Stimulated activated naive B cell treated with anti-CD40 and anti-IgM and Interleukin-4, amounts not matched to agents 10 μg/mL and 1 μg/mL and 100 μg/mL, for 72 hours (primary cell): ENCODE measurements at regions not wholly inside any gene's neighbourhood (a gene's known extent, or its start where the extent isn't known, plus 50 kb on each side); places are given as distances from the start of the nearest gene placed in this dataset.
"Not testable (repeated sequence)": the region's sequence is repeated elsewhere in the genome, so short reads cannot be mapped to it uniquely, and the experiment has no call there.

ENCODE experiments used
- ATAC-seq, 2 donors: fragments of 150-1000 bp; cut with Tn5 transposase; replicated peaks; 2 replicates each; pipeline ENCODE4 v1.10.0; 2021; ENCODE audit warnings: moderate library complexity in 1 of 2
- DNase-seq: peaks from one replicate; pipeline ENCODE4 v3.0.0; 2021
- H3K27ac Mint-ChIP-seq: one replicate; pipeline ENCODE4 v1.8.0; 2022; ENCODE audit warnings: mild to moderate bottlenecking, mixed read lengths
- H3K27me3 Mint-ChIP-seq, 2 donors: one replicate each; pipeline ENCODE4 v1.8.0; 2022; ENCODE audit warnings: mixed read lengths in 2 of 2
- H3K36me3 Mint-ChIP-seq, 2 donors: one replicate each; pipeline ENCODE4 v1.8.0; 2022; ENCODE audit warnings: mixed read lengths in 2 of 2, mild to moderate bottlenecking in 1 of 2
- H3K4me1 Mint-ChIP-seq, 2 donors: one replicate each; pipeline ENCODE4 v1.8.0; 2022; ENCODE audit warnings: mixed read lengths in 2 of 2, mild to moderate bottlenecking in 1 of 2
- H3K4me3 Mint-ChIP-seq, 2 donors: one replicate each; pipeline ENCODE4 v1.8.0; 2022; ENCODE audit warnings: mild to moderate bottlenecking in 2 of 2, mixed read lengths in 2 of 2, moderate library complexity in 1 of 2
- H3K9me3 Mint-ChIP-seq, 2 donors: one replicate each; pipeline ENCODE4 v1.8.0; 2022; ENCODE audit warnings: mixed read lengths in 2 of 2, mild to moderate bottlenecking in 1 of 2

DNA sequence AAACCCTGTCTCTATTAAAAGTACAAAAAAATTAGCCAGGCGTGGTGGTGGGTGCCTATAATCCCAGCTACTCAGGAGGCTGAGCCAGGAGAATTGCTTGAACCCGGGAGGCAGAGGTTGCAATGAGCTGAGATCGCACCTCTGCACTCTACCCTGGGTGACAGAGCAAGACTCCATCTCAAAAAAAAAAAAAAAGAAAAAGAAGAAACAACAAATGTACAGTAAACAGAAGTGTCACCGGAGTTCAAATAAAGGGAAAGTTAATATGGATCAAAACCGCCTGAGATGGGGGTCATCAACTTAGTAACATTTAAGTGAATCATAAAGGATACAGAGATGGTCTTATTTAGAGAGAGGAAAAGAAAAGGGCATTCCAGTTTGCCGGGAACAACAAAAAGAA, 89.3 kb upstream of the OLIG3 start:
- Mint-ChIP-seq H3K4me1 (peaks cover 9 to 16% of the 10 kb centered on the region in 2 donors), H3K27me3 (peaks cover 4 to 22% of the 10 kb centered on the region in 2 donors)
- DNase-seq, H3K9me3 Mint-ChIP-seq, ATAC-seq, H3K36me3 Mint-ChIP-seq, H3K27ac Mint-ChIP-seq, H3K4me3 Mint-ChIP-seq: not testable (repeated sequence)

DNA sequence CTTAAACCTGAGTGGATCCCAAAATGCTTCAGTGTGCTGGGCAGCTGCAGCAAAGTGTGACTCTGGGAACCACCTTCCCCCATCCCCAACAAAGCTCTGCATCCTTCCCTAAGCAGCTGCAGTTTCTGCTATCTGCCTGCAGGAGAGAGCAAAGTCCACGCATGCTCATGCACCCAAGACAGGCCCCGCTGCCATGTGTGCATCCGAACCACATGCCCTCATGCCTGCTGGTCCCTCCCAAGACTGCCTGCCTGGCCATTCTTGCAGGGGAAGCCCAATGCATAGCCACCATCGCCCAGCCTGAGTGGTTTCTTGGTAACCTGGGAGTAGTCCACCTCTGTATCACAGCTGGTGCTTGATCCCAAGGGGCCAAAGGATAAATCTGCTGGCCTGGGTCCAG, 94.3 kb upstream of the OLIG3 start:
- H3K27me3 Mint-ChIP-seq, result peaks cover 38 to 61% of the 10 kb centered on the region in 2 donors
- no peak for ATAC-seq
- H3K4me3 Mint-ChIP-seq, result no peak overlapping the region
- H3K27ac Mint-ChIP-seq, result no peak overlapping the region
- DNase-seq, result no peak
- H3K9me3 Mint-ChIP-seq, result peaks cover 21% of the 10 kb centered on the region in 2 donors
- peaks cover 9 to 21% of the 10 kb centered on the region in 2 donors for H3K36me3 Mint-ChIP-seq
- H3K4me1 Mint-ChIP-seq, result peaks cover 0 to 5% of the 10 kb centered on the region in 2 donors

DNA sequence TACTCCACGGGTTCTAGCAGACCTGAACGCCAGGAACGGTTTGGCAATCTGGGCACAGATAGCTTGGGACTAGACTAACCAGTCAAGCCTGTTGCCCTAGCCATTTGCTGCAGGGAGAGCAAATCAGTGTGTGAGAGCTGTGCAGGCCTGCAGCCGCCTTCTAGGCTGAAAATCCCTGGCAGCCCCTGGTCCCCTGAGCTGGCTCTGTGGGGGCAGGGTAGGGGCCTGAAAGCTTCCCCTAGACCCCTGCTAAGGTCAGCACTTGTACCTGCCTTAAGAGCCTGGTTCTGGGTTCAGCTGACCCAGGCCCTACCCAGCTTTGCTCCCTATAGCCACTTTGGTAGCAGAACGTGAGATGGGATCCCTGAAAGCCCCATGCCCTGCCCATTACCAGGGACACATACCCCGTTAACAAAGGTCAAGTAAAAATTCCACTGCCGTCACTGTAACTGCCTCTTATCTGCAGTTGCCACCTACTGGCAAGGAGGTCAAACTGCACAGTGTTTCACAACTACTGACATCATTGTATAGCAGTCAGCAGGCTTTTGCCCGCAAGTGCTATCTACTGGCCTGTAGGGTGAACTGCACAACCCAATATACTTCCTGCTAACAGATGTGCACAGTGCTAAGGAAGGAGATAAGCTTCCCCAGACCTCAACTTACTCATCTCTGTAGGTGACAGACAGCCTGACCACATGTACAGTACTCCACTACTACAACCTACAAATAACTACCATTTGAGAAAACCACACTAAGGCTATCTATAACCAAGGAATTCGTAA, 95.1 kb upstream of the OLIG3 start:
- peaks cover 0 to 5% of the 10 kb centered on the region in 2 donors for H3K4me1 Mint-ChIP-seq
- H3K27me3 Mint-ChIP-seq, result peaks cover 41 to 69% of the 10 kb centered on the region in 2 donors
- H3K4me3 Mint-ChIP-seq, result no peak overlapping the region
- H3K36me3 Mint-ChIP-seq, result peaks cover 12 to 24% of the 10 kb centered on the region in 2 donors
- peaks cover 22 to 24% of the 10 kb centered on the region in 2 donors for H3K9me3 Mint-ChIP-seq
- ATAC-seq (peak; percentile 89 to 98), DNase-seq (peak; percentile 15)
- H3K27ac Mint-ChIP-seq, result peak overlapping the region; percentile 31

DNA sequence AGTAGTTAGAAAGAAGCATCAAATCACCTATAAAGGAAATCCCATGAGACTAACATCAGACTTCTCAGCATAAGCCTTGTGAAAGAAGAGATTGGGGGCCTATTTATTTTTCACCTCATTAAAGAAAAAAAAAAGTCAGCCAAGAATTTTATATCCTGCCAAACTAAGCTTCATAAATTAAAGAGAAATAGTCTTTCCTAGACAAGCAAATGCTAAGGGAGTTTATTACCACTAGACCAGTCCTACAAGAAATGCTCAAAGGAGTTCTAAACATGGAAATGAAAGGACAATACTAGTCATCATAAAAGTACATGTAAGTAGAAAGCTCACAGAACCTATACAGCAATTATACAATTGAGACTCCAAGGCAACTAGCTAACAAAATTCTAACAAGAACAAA, 96.5 kb upstream of the OLIG3 start:
- H3K4me3 Mint-ChIP-seq, result no peak overlapping the region
- peaks cover 31% of the 10 kb centered on the region in 2 donors for H3K9me3 Mint-ChIP-seq
- DNase-seq, result no peak
- peaks cover 14 to 26% of the 10 kb centered on the region in 2 donors for H3K36me3 Mint-ChIP-seq
- H3K27ac Mint-ChIP-seq, result no peak overlapping the region
- peaks cover 0 to 5% of the 10 kb centered on the region in 2 donors for H3K4me1 Mint-ChIP-seq
- peaks cover 52 to 78% of the 10 kb centered on the region in 2 donors for H3K27me3 Mint-ChIP-seq
- ATAC-seq, result no peak

DNA sequence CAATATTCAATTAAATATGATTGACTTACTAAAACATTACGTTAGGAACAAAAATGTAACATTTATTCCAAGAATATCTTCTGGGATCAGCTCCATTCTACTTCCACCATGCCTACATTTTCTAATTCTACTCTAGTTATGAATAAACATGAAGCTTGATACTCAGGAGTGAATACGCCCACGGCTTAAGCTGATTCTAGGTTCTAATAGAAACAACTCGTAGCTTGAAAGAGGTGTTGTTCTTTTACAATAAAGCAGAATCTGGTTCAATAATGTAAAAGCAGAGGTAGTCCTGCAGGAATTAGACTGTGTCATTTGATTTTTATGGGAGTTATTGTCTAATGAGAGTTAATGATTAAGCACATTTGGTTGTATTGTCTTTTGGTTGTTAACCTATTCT, 107.3 kb upstream of the OLIG3 start:
- Mint-ChIP-seq H3K4me3 (no peak overlapping the region), H3K36me3 (peaks cover 0 to 2% of the 10 kb centered on the region in 2 donors), H3K9me3 (peaks cover 2 to 4% of the 10 kb centered on the region in 2 donors), H3K27me3 (peaks cover 42 to 47% of the 10 kb centered on the region in 2 donors), H3K4me1 (no peaks in the 10 kb centered on the region), H3K27ac (no peak overlapping the region)
- ATAC-seq, result no peak
- no peak for DNase-seq

DNA sequence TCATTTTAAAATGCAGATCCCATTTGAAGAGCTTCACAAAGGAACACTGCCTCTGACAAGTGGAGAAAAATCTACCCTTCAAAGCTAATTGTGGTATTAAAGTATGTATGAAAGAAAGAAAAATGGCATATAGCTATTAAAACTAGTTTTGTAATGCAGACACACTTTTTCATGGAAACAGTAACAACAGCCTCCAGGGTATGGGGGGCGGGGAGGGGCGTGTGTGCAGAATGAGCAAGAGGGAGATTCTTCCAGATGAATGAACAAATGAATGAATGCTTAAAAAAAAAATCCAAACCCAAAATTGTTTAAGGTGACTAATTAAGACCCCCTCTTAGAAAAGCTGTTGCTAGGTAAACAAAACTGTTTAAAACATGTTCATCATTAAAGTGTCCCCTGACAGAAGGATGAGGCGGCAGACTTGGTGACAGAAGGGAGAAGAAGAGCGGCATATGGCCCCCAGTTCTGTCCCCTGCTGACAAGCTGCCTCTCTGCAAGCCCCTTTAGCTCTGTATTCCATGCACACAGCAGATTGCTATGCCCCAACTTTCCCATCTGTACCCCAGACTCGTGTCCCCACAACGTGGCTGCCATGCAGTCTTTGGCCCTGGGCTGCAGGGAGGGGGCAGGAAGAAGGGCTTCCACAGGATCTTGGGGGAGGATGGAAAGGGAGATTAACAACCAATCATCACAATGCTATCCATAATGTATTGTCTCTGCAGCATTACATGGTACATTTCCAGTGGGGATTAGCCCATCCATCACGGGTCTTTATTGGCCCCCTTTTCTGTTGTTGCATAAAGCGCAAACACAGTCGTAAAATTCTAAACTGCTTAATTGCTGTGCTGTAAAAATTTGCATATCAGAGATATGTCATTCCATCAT, 108.4 kb upstream of the OLIG3 start:
- DNase-seq, result no peak
- Mint-ChIP-seq H3K4me3 (no peak overlapping the region), H3K9me3 (peaks cover 2 to 4% of the 10 kb centered on the region in 2 donors), H3K36me3 (peaks cover 0 to 2% of the 10 kb centered on the region in 2 donors), H3K27me3 (peaks cover 44 to 50% of the 10 kb centered on the region in 2 donors), H3K4me1 (no peaks in the 10 kb centered on the region), H3K27ac (no peak overlapping the region)
- no peak for ATAC-seq

DNA sequence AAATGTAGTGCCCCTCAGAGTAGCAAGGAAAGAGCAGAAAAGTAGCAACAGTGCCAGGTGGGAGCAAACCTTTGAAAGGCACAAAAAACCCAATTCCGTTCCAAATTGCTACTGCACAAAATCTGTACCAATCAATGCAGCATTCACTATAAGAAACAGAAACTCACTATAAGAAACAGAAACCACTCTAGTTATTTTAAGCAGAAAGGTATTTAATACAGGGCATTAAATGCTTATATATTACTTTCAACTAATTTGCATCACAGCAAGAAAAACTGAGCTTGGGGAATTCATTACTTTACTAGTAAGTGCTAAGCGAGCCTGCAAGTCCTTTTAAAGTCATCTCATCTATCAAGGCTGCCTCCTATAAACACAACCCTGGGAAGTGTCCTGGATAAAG, 116.5 kb upstream of the OLIG3 start:
- Mint-ChIP-seq H3K4me3 (no peak overlapping the region), H3K4me1 (no peaks in the 10 kb centered on the region), H3K27ac (no peak overlapping the region), H3K9me3 (peaks cover 3 to 4% of the 10 kb centered on the region in 2 donors), H3K27me3 (peaks cover 17 to 31% of the 10 kb centered on the region in 2 donors), H3K36me3 (no peaks in the 10 kb centered on the region)
- DNase-seq, result no peak
- ATAC-seq, result no peak

DNA sequence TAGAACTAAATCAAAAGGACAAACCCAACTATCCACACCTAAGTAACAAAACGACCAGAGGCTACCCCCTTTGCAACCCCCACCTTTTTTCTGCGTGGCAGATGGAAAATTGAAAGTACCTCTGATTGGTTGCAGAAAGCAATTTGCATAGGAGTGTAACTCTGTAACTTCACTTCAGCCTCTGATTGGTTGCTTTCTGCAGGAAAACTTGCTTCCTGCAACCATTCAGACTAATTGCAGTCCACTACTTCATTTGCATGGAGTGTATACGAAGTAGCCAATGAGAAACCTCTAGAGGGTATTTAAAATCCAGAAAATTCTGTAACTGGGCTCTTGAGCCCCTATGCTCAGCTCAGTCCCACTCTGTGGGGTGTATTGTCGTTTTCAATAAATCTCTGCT, 129.1 kb upstream of the OLIG3 start:
- H3K27me3 Mint-ChIP-seq, result peaks cover 32 to 54% of the 10 kb centered on the region in 2 donors
- ATAC-seq, result no peak
- no peaks in the 10 kb centered on the region for H3K36me3 Mint-ChIP-seq
- DNase-seq, result no peak
- no peak overlapping the region for H3K27ac Mint-ChIP-seq
- no peak overlapping the region for H3K4me3 Mint-ChIP-seq
- H3K4me1 Mint-ChIP-seq, result peaks cover 0 to 19% of the 10 kb centered on the region in 2 donors
- no peaks in the 10 kb centered on the region for H3K9me3 Mint-ChIP-seq

DNA sequence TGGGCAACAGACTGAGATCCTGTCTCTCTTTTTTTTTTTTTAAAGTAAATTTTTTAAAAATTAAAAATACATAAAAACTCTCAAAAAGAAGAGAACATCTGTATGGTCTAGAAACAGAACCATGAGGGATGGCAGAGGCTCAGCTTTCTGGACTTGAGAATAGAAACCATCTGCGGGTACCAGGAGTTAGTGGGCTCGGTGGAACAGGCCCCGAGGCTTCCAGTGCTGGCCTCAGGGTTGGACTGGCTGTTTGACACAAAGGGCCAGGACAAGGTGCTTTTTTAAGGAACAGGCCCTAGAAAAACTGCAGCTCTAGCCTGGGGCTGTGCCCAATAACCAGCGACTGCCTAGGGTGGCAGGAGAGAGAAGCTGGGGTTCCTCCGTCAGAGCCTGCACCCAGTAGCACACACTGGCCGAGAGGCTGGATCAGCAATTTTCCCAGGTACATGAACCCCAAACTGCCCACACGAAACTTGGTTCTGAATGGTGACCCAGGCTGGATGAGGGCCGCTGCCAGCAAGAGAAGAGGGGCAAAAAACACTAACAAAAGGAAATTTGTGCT, 131.0 kb upstream of the OLIG3 start:
- H3K36me3 Mint-ChIP-seq, result no peaks in the 10 kb centered on the region
- H3K4me3 Mint-ChIP-seq, result no peak overlapping the region
- ATAC-seq (no peak), DNase-seq (no peak)
- peaks cover 24 to 41% of the 10 kb centered on the region in 2 donors for H3K27me3 Mint-ChIP-seq
- H3K4me1 Mint-ChIP-seq, result peaks cover 0 to 19% of the 10 kb centered on the region in 2 donors
- no peaks in the 10 kb centered on the region for H3K9me3 Mint-ChIP-seq
- no peak overlapping the region for H3K27ac Mint-ChIP-seq

DNA sequence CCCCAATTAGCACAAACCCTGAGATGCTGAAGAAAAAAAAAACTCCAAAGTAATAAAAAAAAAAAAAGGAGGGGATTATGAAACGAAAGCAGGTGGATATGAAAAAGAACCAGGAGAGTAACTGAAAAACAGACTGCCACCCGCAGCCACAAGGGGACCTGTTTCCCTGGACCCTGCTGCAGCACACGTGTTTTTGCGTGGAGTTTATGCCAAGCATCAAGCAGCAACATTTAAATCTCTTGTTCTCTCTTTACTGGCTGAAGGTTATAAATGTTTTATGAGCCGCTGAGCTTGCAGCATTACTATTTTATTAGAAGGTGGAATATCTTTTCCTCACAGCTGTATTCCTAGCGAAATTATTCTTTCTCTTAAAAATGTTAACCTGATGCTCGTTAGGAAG, 131.6 kb upstream of the OLIG3 start:
- H3K9me3 Mint-ChIP-seq, result no peaks in the 10 kb centered on the region
- peaks cover 0 to 19% of the 10 kb centered on the region in 2 donors for H3K4me1 Mint-ChIP-seq
- H3K4me3 Mint-ChIP-seq, result no peak overlapping the region
- peaks cover 24 to 41% of the 10 kb centered on the region in 2 donors for H3K27me3 Mint-ChIP-seq
- H3K27ac Mint-ChIP-seq, result no peak overlapping the region
- H3K36me3 Mint-ChIP-seq, result no peaks in the 10 kb centered on the region
- no peak for DNase-seq
- ATAC-seq, result no peak

DNA sequence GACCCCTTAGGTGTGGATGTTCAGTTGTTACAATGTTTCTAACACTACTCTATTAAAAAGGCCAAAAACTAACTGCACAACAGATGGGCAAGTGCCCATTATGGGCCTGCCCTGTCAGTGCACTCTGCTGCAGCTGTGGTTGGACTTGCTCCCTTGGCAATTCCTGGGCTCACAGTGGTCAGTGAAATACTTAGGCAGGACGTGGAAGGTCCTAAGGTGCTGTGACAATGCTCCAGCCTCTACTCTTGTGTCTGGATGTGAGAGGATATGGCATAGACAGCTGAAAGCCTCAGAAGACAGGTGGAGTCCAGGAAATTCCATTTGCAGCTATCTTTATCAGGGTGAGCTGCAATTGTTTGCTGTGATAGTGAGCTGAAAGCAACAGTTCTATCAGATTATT, 136.5 kb upstream of the OLIG3 start:
- Mint-ChIP-seq H3K27me3 (peaks cover 14 to 21% of the 10 kb centered on the region in 2 donors), H3K27ac (no peak overlapping the region), H3K4me3 (no peak overlapping the region), H3K9me3 (no peaks in the 10 kb centered on the region), H3K4me1 (no peaks in the 10 kb centered on the region), H3K36me3 (no peaks in the 10 kb centered on the region)
- DNase-seq (no peak), ATAC-seq (no peak)

DNA sequence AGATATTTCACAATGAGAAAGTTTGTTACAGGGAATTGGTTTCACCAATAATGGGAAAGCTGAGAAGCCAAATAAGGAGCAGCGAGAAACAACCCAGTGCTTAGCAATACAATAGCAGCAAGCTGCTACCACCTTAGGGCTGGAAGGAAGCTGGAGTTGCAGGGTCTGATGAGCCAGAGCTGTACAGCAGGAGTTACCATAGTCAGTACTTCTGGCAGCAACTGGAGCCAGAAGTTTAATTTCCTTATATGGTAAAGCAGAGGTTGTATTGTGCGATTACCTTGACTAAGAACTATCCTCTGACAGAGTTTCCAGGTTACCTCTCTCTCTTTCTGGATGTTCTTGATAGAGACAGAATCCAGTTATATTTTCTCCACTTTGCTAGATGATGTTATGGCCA, 137.1 kb upstream of the OLIG3 start:
- Mint-ChIP-seq H3K27me3 (peaks cover 9 to 16% of the 10 kb centered on the region in 2 donors), H3K4me1 (no peaks in the 10 kb centered on the region), H3K36me3 (no peaks in the 10 kb centered on the region), H3K9me3 (no peaks in the 10 kb centered on the region), H3K4me3 (no peak overlapping the region), H3K27ac (no peak overlapping the region)
- ATAC-seq (peak in 1 of 2 donors; percentile 29), DNase-seq (no peak)

DNA sequence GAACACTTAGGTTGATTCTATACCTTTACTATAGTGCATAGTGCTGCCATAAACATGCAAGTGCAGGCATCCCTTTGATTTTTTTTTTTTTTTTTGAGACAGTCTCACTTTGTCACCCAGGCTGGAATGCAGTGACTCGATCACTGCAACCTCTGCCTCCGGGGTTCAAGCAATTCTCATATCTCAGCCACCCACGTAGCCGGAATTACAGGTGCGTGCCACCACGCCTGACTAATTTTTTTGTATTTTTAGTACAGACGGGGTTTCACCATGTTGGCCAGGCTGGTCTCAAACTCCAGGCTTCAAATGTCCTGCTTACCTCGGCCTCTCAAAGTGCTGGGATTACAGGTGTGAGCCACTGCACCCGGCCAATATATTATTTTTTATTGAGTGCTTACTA, 140.0 kb upstream of the OLIG3 start:
- H3K9me3 Mint-ChIP-seq, H3K4me3 Mint-ChIP-seq, H3K27ac Mint-ChIP-seq, DNase-seq, H3K36me3 Mint-ChIP-seq: not testable (repeated sequence)
- Mint-ChIP-seq H3K4me1 (peaks cover 6 to 12% of the 10 kb centered on the region in 2 donors), H3K27me3 (peaks cover 5 to 10% of the 10 kb centered on the region in 2 donors)
- ATAC-seq, result peak in 1 of 2 donors; percentile 38

DNA sequence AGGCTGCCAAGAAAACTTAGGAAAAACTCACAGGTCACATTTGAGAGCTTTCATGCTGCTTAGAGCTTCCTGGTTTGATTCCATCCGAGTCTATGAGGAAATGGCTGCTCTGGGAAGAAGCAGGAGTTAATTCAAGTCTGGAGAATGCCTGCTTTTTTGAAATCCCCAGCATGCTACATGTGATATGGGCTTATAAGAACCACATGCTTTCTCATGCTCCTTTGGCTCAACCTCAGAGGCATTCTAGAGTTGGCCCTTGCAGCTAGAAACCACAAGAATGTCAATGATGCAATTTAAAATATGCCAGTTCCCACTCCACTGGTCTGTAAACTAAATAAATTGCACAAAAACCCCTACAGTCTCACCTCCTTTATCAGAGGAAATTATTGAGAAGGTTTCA, 142.9 kb upstream of the OLIG3 start:
- no peak overlapping the region for H3K4me3 Mint-ChIP-seq
- no peaks in the 10 kb centered on the region for H3K9me3 Mint-ChIP-seq
- peak in 1 of 2 donors; percentile 24 for ATAC-seq
- no peak overlapping the region for H3K27ac Mint-ChIP-seq
- peaks cover 8 to 16% of the 10 kb centered on the region in 2 donors for H3K4me1 Mint-ChIP-seq
- peaks cover 5 to 10% of the 10 kb centered on the region in 2 donors for H3K27me3 Mint-ChIP-seq
- no peak for DNase-seq
- H3K36me3 Mint-ChIP-seq, result no peaks in the 10 kb centered on the region
